ENCODE measurements at regions not wholly inside any gene's neighbourhood (a gene's known extent, or its start where the extent isn't known, plus 50 kb on each side); places are given as distances from the start of the nearest gene placed in this dataset.

DNA sequence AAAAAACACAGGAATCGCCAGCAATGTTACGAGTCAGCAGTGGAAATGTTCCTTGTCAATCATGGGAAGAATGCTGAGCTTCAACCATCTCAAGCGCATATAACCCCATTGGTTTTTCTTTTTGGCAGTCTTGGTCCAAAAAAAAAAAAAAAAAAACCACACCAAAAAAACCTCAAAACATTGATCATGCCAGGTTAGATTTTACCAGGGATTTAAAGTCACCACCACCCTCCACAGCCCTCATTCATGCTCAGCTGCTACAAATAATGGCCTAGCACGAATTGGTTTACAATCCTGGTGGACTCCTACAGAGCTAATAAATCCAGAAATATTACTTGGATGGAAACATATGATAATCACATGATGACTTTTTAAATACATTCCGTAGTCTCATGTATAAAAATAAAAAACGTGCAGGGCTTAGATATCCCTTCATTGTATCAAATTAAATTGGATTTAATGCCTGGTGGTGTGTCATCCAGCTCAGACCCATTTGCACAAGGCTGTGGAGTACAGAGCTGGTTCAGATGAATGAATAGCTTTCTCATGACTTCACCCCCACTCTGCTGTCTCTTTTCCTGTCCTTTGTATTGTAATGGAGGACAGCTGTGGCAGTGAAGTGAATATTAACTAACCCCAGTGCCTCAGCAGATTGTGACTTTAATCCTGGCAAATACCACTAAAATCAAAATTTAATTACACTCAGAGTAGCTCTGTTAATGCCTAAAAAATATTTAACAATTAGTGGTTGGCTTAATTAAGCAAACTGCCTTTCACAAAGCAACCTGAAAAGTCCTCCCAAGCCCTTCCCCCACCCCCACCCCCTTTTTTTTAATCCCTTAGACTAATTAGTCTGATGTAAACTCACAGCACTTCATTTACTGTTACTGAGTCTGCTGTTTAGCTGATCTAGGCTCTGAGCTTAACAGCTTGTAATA, 626.5 kb upstream of the ZNF608 start:
- no peak for TF ChIP-seq CTCF (IDR thresholded peaks at IDR 0.05)
- Histone ChIP-seq H3K4me1 (ENCODE audit: low read depth) (no peaks in the 10 kb centered on the region), H3K9me3 (no peaks in the 10 kb centered on the region), H3K4me3 (no peak overlapping the region), H3K36me3 (ENCODE audit: low read depth) (no peaks in the 10 kb centered on the region)
- intact Hi-C loops (cut with DNase I, micrococcal nuclease), result no loop called here
- no peak for DNase-seq
- ATAC-seq, result no peak

- intact Hi-C loops (cut with DNase I, micrococcal nuclease), result no loop called here
- Histone ChIP-seq H3K4me1 (ENCODE audit: low read depth) (no peaks in the 10 kb centered on the region), H3K9me3 (no peaks in the 10 kb centered on the region), H3K4me3 (no peak overlapping the region), H3K36me3 (ENCODE audit: low read depth) (no peaks in the 10 kb centered on the region)
- TF ChIP-seq CTCF (IDR thresholded peaks at IDR 0.05), result no peak
- ATAC-seq (no peak), DNase-seq (no peak)
These were observed 628.7 kb upstream of the ZNF608 start for GRCh38 chr5:125375143-125375542.

DNA sequence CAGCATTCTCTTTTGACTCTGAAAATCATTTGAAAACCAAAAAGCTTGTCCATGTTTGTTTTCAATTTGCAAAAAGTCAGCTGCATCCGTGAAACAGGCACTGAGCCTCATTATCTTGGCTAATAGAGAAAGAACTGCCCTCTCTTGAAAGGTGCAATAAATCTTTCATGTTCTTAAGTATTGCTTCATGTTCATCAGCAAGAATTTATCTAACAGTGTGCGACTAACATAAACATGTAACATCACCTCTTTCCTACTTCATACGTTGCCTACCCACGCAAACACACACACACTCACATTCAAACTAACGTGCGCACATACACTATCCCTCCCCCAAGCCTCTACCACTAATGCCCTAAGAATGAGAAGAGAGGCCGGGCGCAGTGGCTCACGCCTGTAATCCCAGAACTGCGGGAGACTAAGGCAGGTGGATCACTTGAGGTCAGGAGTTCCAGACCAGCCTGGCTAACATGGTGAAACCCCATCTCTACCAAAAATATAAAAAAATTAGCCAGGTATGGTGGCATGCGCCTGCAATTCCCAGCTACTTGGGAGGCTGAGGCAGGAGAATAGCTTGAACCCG, 629.7 kb upstream of the ZNF608 start:
- no peak for DNase-seq
- H3K4me3 ChIP-seq, result no peak overlapping the region
- no peaks in the 10 kb centered on the region for H3K9me3 ChIP-seq
- no peak for ATAC-seq
- intact Hi-C loops (cut with DNase I, micrococcal nuclease), result no loop called here
- H3K4me1 ChIP-seq (ENCODE audit: low read depth), result no peaks in the 10 kb centered on the region
- no peaks in the 10 kb centered on the region for H3K36me3 ChIP-seq (ENCODE audit: low read depth)
- TF ChIP-seq CTCF (IDR thresholded peaks at IDR 0.05), result no peak

- ATAC-seq (no peak), DNase-seq (no peak)
These were observed 630.7 kb upstream of the ZNF608 start for GRCh38 chr5:125377141-125377540.

GRCh38 chr5:125381290-125381689, 634.9 kb upstream of the ZNF608 start:
- no peak overlapping the region for H3K4me3 ChIP-seq
- H3K4me1 ChIP-seq (ENCODE audit: low read depth), result no peaks in the 10 kb centered on the region
- TF ChIP-seq CTCF (IDR thresholded peaks at IDR 0.05), result no peak
- intact Hi-C loops (cut with DNase I, micrococcal nuclease), result no loop called here
- ATAC-seq (no peak), DNase-seq (no peak)
- no peaks in the 10 kb centered on the region for H3K9me3 ChIP-seq
- H3K36me3 ChIP-seq (ENCODE audit: low read depth), result no peaks in the 10 kb centered on the region

More at GRCh38 chr5:125377141-125377540, 630.7 kb upstream of the ZNF608 start:
- no peak for TF ChIP-seq CTCF (IDR thresholded peaks at IDR 0.05)
- intact Hi-C loops (cut with DNase I, micrococcal nuclease), result no loop called here
- no peaks in the 10 kb centered on the region for H3K36me3 ChIP-seq (ENCODE audit: low read depth)
- H3K4me3 ChIP-seq, result no peak overlapping the region
- H3K9me3 ChIP-seq, result no peaks in the 10 kb centered on the region
- no peaks in the 10 kb centered on the region for H3K4me1 ChIP-seq (ENCODE audit: low read depth)

All from mucosa of descending colon (tissue), 3 donors.